MM.1S (cell line): ENCODE measurements at regions not wholly inside any gene's neighbourhood (a gene's known extent, or its start where the extent isn't known, plus 50 kb on each side); places are given as distances from the start of the nearest gene placed in this dataset.

Source experiments
- DNase-seq: peaks from one replicate; pipeline ENCODE4 v3.0.0-alpha.2; 2015
- H2AFZ ChIP-seq: fragments of 300-600 bp; sonication (generic); 2 replicates; pipeline ENCODE4 v1.6.0; 2016; ENCODE audit warnings: antibody characterized with exemption, low read length
- H3F3A ChIP-seq: fragments of 300-600 bp; sonication (generic); 2 replicates; pipeline ENCODE4 v1.6.1; 2016; ENCODE audit warnings: mild to moderate bottlenecking, antibody characterized with exemption, low read length, moderate library complexity, mixed read lengths; ENCODE audit not compliant: insufficient read depth
- H3K27ac ChIP-seq: fragments of 300-600 bp; sonication (generic); 2 replicates; pipeline ENCODE4 v1.5.1; 2016; ENCODE audit warnings: mild to moderate bottlenecking, low read length
- H3K27me3 ChIP-seq: fragments of 300-600 bp; sonication (generic); replicated peaks from 2 replicates; pipeline ENCODE4 v1.6.0; 2016; ENCODE audit warnings: low read length; ENCODE audit not compliant: insufficient read depth
- H3K36me3 ChIP-seq: fragments of 300-600 bp; sonication (generic); replicated peaks from 2 replicates; pipeline ENCODE4 v1.6.1; 2016; ENCODE audit warnings: mild to moderate bottlenecking, low read length, mixed read lengths; ENCODE audit not compliant: insufficient read depth
- H3K4me1 ChIP-seq: fragments of 300-600 bp; sonication (generic); 2 replicates; pipeline ENCODE4 v1.6.1; 2016; ENCODE audit warnings: low read length, mixed read lengths
- H3K4me2 ChIP-seq: fragments of 300-600 bp; sonication (generic); 2 replicates; pipeline ENCODE4 v1.6.0; 2016; ENCODE audit warnings: low read depth, low read length
- H3K4me3 ChIP-seq: fragments of 300-600 bp; sonication (generic); 2 replicates; pipeline ENCODE4 v1.5.1; 2016; ENCODE audit warnings: low read length, mixed read lengths
- H3K79me2 ChIP-seq: fragments of 300-600 bp; sonication (generic); 2 replicates; pipeline ENCODE4 v1.6.1; 2016; ENCODE audit warnings: mixed run types, low read length, mixed read lengths
- H3K9ac ChIP-seq: fragments of 300-600 bp; sonication (generic); 2 replicates; pipeline ENCODE4 v1.6.1; 2016; ENCODE audit warnings: low read length, mixed read lengths
- H3K9me2 ChIP-seq: fragments of 300-600 bp; sonication (generic); replicated peaks from 2 replicates; pipeline ENCODE4 v1.6.1; 2016; ENCODE audit warnings: mild to moderate bottlenecking, low read length, mixed read lengths; ENCODE audit not compliant: insufficient read depth
- H3K9me3 ChIP-seq: fragments of 300-600 bp; sonication (generic); replicated peaks from 2 replicates; pipeline ENCODE4 v1.6.1; 2016; ENCODE audit warnings: mild to moderate bottlenecking, low read length, mixed read lengths; ENCODE audit not compliant: insufficient read depth
- H4K20me1 ChIP-seq: fragments of 300-600 bp; sonication (generic); 2 replicates; pipeline ENCODE4 v1.6.1; 2016; ENCODE audit warnings: mild to moderate bottlenecking, low read length, moderate library complexity, mixed read lengths; ENCODE audit not compliant: insufficient read depth
- EZH2 ChIP-seq: fragments of 300-600 bp; sonication (generic); optimal IDR thresholded peaks from 2 replicates; pipeline ENCODE3; 2017; ENCODE audit warnings: low read depth, mild to moderate bottlenecking, antibody characterized with exemption, low read length, mixed read lengths
- EZH2phosphoT487 ChIP-seq: fragments of 300-600 bp; sonication (generic); IDR thresholded peaks from 2 replicates; pipeline ENCODE4 v1.6.1; 2018; ENCODE audit warnings: antibody characterized with exemption, low read length
- TF ChIP-seq, protein P1 (sequence below): fragments of 300-600 bp; sonication (generic); IDR thresholded peaks from 2 replicates; pipeline ENCODE4 v1.5.1; 2016; ENCODE audit warnings: antibody characterized with exemption, low read length, mixed read lengths

DNA sequence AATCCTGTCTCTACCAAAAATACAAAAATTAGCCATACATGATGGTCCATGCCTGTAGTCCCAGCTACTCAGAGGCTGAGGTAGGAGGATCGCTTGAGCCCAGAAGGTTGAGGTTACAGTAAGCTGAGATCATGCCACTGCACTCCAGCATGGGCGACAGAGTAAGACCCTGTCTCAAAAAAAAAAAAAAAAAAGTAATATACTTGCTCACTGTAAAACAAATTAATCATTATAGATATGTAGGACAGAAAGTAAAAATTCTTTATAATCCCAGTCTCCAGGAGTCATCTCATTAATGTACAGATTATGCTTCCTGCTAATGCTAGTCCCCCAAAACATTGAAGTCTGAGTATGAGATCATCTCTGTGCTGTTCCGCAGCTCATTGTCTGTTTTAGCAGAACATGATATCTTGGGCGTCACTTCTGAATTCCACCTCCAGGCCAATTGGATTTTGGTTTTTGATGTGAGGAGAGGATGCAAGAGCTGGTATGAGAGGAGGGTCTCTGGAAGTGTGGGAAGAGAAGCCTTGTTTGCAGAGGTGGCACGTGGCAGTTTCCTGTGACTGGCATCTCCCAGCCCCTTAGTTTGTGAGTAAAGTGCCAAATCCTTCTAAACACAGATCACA is 75.4 kb upstream of the NPAS1 start:
- Histone ChIP-seq H3K27me3 (no peaks in the 10 kb centered on the region), H3K4me2 (no peak overlapping the region), H3K9me2 (no peaks in the 10 kb centered on the region), H3F3A (peaks cover 10% of the 10 kb centered on the region), H3K79me2 (0 out of 2 replicates have a peak, but pooled peaks cover 3% of the 10 kb centered on the region), H4K20me1 (no peaks in the 10 kb centered on the region), H3K27ac (no peak overlapping the region), H3K9ac (no peak overlapping the region), H3K4me3 (no peak overlapping the region), H3K4me1 (0 out of 2 replicates have a peak, but pooled peaks cover 4% of the 10 kb centered on the region), H3K9me3 (no peaks in the 10 kb centered on the region), H3K36me3 (no peaks in the 10 kb centered on the region), H2AFZ (no peak overlapping the region)
- TF ChIP-seq EZH2phosphoT487: no peak
- TF ChIP-seq EZH2: no peak
- TF ChIP-seq, protein P1, sequence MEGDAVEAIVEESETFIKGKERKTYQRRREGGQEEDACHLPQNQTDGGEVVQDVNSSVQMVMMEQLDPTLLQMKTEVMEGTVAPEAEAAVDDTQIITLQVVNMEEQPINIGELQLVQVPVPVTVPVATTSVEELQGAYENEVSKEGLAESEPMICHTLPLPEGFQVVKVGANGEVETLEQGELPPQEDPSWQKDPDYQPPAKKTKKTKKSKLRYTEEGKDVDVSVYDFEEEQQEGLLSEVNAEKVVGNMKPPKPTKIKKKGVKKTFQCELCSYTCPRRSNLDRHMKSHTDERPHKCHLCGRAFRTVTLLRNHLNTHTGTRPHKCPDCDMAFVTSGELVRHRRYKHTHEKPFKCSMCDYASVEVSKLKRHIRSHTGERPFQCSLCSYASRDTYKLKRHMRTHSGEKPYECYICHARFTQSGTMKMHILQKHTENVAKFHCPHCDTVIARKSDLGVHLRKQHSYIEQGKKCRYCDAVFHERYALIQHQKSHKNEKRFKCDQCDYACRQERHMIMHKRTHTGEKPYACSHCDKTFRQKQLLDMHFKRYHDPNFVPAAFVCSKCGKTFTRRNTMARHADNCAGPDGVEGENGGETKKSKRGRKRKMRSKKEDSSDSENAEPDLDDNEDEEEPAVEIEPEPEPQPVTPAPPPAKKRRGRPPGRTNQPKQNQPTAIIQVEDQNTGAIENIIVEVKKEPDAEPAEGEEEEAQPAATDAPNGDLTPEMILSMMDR: no peak
- DNase-seq: no peak

DNA sequence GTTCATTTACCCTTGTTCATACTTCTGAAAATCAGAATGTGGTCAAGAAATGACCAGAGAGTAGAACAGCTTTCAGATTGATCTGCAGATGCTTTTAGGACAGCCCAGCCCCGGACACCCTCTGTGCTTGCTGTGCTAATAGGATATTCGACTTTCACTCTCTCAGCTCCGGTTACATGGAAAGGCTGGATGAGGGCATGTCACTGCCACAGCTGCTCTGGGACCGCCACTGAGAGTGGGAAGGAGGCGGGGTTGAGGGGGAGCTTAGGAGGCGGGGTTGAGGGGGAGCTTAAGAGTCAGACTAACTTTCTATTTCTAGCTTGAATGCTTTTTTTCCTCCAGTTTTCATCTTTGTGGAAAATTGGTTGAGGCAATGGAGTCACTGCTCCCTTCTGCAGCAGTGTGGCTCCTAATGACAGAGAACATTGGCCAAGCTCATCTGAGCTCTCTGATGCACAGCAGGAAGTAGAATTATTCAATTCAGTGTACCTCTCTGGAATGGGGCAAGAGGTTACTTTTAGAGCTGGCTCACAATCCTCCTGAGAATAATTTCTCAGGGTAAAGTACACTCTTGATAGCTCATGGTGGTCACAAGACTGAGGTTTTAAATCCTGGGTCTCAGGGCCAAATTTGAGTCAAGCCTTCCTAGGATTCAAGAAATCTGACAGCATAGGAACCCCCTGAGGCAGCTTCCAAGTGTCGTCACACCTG is 74.6 kb upstream of the NPAS1 start:
- Histone ChIP-seq H3K4me3 (no peak overlapping the region), H3K4me1 (peaks cover 10% of the 10 kb centered on the region), H3F3A (peaks cover 10% of the 10 kb centered on the region), H4K20me1 (no peaks in the 10 kb centered on the region), H3K27me3 (no peaks in the 10 kb centered on the region), H3K9me2 (no peaks in the 10 kb centered on the region), H3K79me2 (0 out of 2 replicates have a peak, but pooled peaks cover 3% of the 10 kb centered on the region), H3K9me3 (no peaks in the 10 kb centered on the region), H3K9ac (no peak overlapping the region), H3K4me2 (peak overlapping the region; percentile 49; the same call in 1 of the 2 replicates), H3K27ac (no peak overlapping the region), H2AFZ (no peak overlapping the region), H3K36me3 (no peaks in the 10 kb centered on the region)
- DNase-seq: peak; percentile 10
- no peak for TF ChIP-seq EZH2phosphoT487
- TF ChIP-seq EZH2: no peak
- TF ChIP-seq, protein P1: no peak

DNA sequence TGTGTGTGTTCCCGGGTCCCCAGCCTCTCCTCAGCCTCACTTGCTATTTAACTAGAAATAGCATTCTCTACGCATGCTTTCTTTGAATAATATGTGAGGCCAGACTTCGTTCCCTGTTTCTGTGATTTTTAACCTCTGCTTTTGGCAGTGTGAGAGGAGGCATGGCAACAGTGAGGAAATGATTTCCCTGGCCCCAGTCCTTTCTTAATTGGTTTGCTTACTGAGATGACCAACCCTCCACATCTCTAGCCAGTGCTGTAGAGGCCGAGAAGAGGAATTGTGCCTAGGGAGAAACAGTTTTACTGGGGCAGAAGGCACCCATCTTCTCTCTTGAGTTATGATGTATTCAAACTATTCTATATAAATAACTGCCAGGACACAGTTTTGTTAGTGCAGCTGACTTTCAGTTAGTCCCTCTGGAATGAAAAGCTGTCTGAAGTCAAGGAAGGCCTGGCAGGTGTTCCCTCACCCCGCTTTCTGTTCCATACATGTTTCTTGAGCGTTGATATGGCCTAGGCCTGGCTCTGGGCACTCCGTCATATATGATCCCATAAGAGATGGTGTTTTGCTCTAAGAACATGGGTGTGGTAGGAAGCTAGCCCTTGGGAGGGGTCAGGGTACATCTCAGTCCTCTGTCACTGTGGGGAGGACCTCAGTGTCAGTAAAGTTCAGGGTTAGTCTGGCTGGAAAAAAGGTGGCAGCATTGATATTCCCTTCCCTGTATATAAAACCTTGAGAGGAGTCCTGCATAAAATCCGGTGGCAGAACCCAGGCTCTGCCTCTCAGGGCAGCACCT is 73.7 kb upstream of the NPAS1 start:
- no peak for DNase-seq
- H3K9me2 ChIP-seq: no peaks in the 10 kb centered on the region
- H3K36me3 ChIP-seq: no peaks in the 10 kb centered on the region
- H3K4me3 ChIP-seq: no peak overlapping the region
- no peaks in the 10 kb centered on the region for H4K20me1 ChIP-seq
- no peaks in the 10 kb centered on the region for H3K9me3 ChIP-seq
- no peak overlapping the region for H3K9ac ChIP-seq
- no peak overlapping the region for H2AFZ ChIP-seq
- no peaks in the 10 kb centered on the region for H3K27me3 ChIP-seq
- H3K4me1 ChIP-seq: peaks cover 18% of the 10 kb centered on the region
- 0 out of 2 replicates have a peak, but pooled peaks cover 4% of the 10 kb centered on the region for H3K79me2 ChIP-seq
- H3F3A ChIP-seq: peaks cover 14% of the 10 kb centered on the region
- TF ChIP-seq EZH2 (no peak), EZH2phosphoT487 (no peak)
- TF ChIP-seq, protein P1: no peak
- no peak overlapping the region for H3K4me2 ChIP-seq
- no peak overlapping the region for H3K27ac ChIP-seq
